Ovary (tissue), 7 donors: ENCODE measurements at regions not wholly inside any gene's neighbourhood (a gene's known extent, or its start where the extent isn't known, plus 50 kb on each side); places are given as distances from the start of the nearest gene placed in this dataset.

Source experiments
- DNase-seq, 5 donors: peaks; one replicate each; pipeline ENCODE4 v3.0.0-alpha.2; 2019 to 2020
- H3K27ac ChIP-seq, 2 donors: fragments of 200-600 bp; one replicate each; pipeline versions ENCODE4 v1.5.1 to v1.8.0; 2019 to 2022
- H3K27me3 ChIP-seq: fragments of 200-600 bp; one replicate; pipeline ENCODE4 v1.8.0; 2022
- H3K36me3 ChIP-seq: fragments of 200-600 bp; sonication (generic); one replicate; pipeline ENCODE4 v1.5.1; 2019
- H3K4me1 ChIP-seq: one replicate; pipeline ENCODE4 v1.8.1; 2013; ENCODE audit warnings: mild to moderate bottlenecking, moderate library complexity; ENCODE audit not compliant: insufficient read depth
- H3K4me3 ChIP-seq: fragments of 200-600 bp; sonication (generic); one replicate; pipeline ENCODE4 v1.5.1; 2017
- H3K9me3 ChIP-seq, 2 donors: fragments of 200-600 bp in 1 of 2; sonication (generic) in 1 of 2; one replicate each; pipeline versions ENCODE4 v1.5.1 to v1.8.1; 2013 to 2019; ENCODE audit warnings: mild to moderate bottlenecking in 1 of 2, moderate library complexity in 1 of 2
- EP300 ChIP-seq: sonication (generic); formaldehyde crosslinking; IDR thresholded peaks from one replicate; pipeline ENCODE4 v1.6.1; 2017; ENCODE audit warnings: antibody characterized with exemption
- POLR2A ChIP-seq: fragments of 450-650 bp; IDR thresholded peaks from one replicate; pipeline ENCODE4 v1.6.1; 2017; ENCODE audit warnings: antibody characterized with exemption, mild to moderate bottlenecking, moderate library complexity
- WGBS, 3 donors: extraction: QIAGEN DNeasy Blood & Tissue Kit in 1 of 3; methylation state at CpG; one replicate each; pipeline versions ENCODE4 v1.1.5 to v1.1.7; 2013 to 2017; 5-methylcytosine and 5-hydroxymethylcytosine counted together
- intact Hi-C, 4 donors: fragments of 100-400 bp; cut with DNase I; formaldehyde crosslinking; loops; one replicate each; pipeline versions ENCODE4 v1.11.0 to v1.15.1; 2022 to 2023
- TF ChIP-seq, protein P1 (sequence below), 3 donors: fragments of 450-650 bp in 2 of 3; fragments of 200-600 bp in 1 of 3; IDR thresholded peaks; one replicate each; pipeline versions ENCODE4 v1.5.1 to v1.8.0; 2016 to 2022; ENCODE audit warnings: antibody characterized with exemption in 3 of 3, mild to moderate bottlenecking in 1 of 3
- donor health status: DM: no; HTN: no; CAD: no; lungs with moderate emphysema.
- donor health status: DM: no; HTN: no; CAD: no.
- donor health status: Bipolar disorder and iron deficiency.
- donor health status: DM: no; HTN: no; CAD: no.
- donor health status: DM: yes; HTN: yes; CAD: no.

DNA sequence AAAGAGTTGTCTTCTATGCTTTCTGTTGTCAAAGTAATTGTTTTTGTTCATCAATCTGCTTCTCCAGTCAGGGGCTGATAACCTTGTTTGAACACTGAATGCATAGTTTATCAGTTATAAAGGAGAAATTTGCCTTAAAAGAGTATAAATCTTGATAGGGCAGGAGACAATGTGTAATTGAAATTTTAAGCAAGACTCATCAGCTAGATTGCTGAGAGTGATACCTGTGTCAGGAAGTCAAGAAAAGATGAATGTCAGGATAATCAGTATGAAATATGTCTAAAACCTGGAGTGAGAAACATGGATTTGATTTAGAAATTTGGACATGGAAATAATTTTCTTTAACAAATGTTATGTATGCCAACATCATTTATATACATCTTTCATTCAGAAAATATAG is 1258.1 kb downstream of the EFNA5 start:
- Histone ChIP-seq H3K36me3 (no peaks in the 10 kb centered on the region), H3K27ac (no peak overlapping the region), H3K4me3 (no peak overlapping the region), H3K4me1 (no peaks in the 10 kb centered on the region), H3K27me3 (no peaks in the 10 kb centered on the region), H3K9me3 (no peaks in the 10 kb centered on the region)
- intact Hi-C loops, result no loop called here
- no peak for DNase-seq
- TF ChIP-seq, protein P1, sequence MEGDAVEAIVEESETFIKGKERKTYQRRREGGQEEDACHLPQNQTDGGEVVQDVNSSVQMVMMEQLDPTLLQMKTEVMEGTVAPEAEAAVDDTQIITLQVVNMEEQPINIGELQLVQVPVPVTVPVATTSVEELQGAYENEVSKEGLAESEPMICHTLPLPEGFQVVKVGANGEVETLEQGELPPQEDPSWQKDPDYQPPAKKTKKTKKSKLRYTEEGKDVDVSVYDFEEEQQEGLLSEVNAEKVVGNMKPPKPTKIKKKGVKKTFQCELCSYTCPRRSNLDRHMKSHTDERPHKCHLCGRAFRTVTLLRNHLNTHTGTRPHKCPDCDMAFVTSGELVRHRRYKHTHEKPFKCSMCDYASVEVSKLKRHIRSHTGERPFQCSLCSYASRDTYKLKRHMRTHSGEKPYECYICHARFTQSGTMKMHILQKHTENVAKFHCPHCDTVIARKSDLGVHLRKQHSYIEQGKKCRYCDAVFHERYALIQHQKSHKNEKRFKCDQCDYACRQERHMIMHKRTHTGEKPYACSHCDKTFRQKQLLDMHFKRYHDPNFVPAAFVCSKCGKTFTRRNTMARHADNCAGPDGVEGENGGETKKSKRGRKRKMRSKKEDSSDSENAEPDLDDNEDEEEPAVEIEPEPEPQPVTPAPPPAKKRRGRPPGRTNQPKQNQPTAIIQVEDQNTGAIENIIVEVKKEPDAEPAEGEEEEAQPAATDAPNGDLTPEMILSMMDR (IDR thresholded peaks at IDR 0.05), result no peak
- TF ChIP-seq POLR2A (no peak), EP300 (no peak)

DNA sequence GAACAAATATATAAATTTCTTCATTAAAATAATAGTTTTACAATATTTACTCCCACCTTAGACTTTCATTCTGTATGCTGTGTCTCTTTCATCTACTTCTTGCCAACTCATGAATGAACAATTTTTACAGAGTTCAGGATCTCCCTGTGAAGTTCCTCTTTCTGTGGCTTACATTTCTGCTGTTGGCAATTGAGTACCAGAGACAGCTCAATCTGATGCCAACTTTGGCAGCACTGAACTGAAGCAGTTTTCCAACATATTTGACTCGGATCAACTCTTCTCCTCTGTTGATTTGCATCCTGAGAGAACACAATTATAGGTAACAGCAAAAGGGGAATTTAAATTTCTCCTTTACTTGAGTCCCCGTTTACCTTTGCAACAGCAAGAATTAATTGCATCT is 1262.2 kb downstream of the EFNA5 start:
- Histone ChIP-seq H3K9me3 (no peaks in the 10 kb centered on the region), H3K36me3 (no peaks in the 10 kb centered on the region), H3K27ac (no peak overlapping the region), H3K4me3 (no peak overlapping the region), H3K27me3 (no peaks in the 10 kb centered on the region), H3K4me1 (no peaks in the 10 kb centered on the region)
- intact Hi-C loops, result no loop called here
- 63 to 77% (median 70%) methylated on average over 2 of the region's 2 CpGs for WGBS, 3 donors
- no peak for TF ChIP-seq EP300
- no peak for DNase-seq

DNA sequence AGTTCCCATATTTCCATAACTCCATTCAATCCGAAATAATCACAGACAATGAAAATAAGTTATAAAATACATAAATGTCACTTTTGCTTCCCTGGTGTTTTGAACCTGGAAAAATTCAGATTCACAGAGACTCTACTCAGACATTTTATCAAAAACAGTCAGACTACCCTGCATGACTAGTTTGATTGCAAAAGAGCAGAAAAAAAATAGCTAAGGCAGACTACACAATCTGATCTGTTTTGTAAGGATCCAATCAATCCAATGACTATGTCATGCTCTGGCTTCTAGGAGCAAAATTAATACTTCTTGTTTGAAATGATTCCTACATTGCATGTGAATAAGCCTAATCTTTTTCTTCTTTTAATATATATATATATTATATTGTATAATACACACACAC is 1262.6 kb downstream of the EFNA5 start:
- DNase-seq, result no peak
- 66 to 82% (median 75%) methylated on average over 1 of the region's 1 CpG for WGBS, 3 donors
- TF ChIP-seq POLR2A, result no peak
- TF ChIP-seq EP300, result no peak
- H3K4me1 ChIP-seq, result no peaks in the 10 kb centered on the region
- no peaks in the 10 kb centered on the region for H3K27me3 ChIP-seq
- H3K27ac ChIP-seq, result no peak overlapping the region
- H3K36me3 ChIP-seq, result no peaks in the 10 kb centered on the region
- no peak overlapping the region for H3K4me3 ChIP-seq
- intact Hi-C loops, result no loop called here
- no peaks in the 10 kb centered on the region for H3K9me3 ChIP-seq

DNA sequence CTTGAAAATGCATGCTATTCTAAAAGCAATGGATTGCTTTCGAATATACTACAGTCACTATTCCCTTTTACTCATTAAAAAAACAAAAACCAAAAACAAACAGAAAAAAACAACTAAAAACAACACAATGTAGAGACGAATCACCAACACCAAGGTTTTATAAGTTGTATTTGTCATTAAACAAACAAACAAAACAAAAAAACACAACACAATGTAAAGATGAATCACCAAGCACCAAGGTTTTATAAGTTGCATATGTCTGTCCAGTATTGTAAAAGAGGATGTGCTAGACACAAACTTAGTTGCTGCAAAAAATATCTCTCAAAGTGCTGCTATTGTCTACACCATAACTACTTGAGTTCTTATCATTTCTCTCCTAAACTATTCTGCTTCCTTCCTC is 1269.2 kb downstream of the EFNA5 start:
- H3K4me3 ChIP-seq, result no peak overlapping the region

DNA sequence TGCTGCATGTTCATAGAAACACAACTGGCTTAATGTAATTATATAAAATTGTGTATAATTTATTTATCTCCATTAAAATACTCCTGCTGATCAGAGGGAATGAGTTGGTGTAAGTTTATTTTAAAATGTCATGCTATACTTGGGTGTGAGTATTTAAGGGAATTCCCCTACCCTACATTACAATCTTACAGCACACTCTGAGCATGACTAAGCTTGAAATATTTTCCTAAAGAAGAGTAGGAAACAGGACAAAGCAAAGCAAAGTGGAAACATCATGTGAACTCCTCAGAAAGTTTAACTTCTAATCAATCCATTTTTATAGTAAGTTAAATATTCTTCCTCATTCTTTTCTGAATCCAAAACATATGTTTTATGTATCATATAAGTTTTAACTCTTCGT is 1271.3 kb downstream of the EFNA5 start:
- Histone ChIP-seq H3K4me3 (no peak overlapping the region), H3K36me3 (no peaks in the 10 kb centered on the region), H3K4me1 (no peaks in the 10 kb centered on the region), H3K27me3 (no peaks in the 10 kb centered on the region), H3K27ac (no peak overlapping the region), H3K9me3 (no peaks in the 10 kb centered on the region)
- 65 to 78% (median 77%) methylated on average over 1 of the region's 1 CpG for WGBS, 3 donors
- no peak for DNase-seq
- intact Hi-C loops, result no loop called here
- TF ChIP-seq EP300, result no peak
- TF ChIP-seq, protein P1 (IDR thresholded peaks at IDR 0.05), result no peak
- TF ChIP-seq POLR2A, result no peak

More for the DNA sequence above, 1269.2 kb downstream of the EFNA5 start:
- Histone ChIP-seq H3K27me3 (no peaks in the 10 kb centered on the region), H3K27ac (no peak overlapping the region), H3K4me1 (no peaks in the 10 kb centered on the region), H3K9me3 (no peaks in the 10 kb centered on the region), H3K36me3 (no peaks in the 10 kb centered on the region)
- TF ChIP-seq, protein P1 (IDR thresholded peaks at IDR 0.05), result no peak
- TF ChIP-seq POLR2A (no peak), EP300 (no peak)
- no peak for DNase-seq
- intact Hi-C loops, result no loop called here
- WGBS, 3 donors, result 70 to 76% (median 72%) methylated on average over 2 of the region's 2 CpGs

DNA sequence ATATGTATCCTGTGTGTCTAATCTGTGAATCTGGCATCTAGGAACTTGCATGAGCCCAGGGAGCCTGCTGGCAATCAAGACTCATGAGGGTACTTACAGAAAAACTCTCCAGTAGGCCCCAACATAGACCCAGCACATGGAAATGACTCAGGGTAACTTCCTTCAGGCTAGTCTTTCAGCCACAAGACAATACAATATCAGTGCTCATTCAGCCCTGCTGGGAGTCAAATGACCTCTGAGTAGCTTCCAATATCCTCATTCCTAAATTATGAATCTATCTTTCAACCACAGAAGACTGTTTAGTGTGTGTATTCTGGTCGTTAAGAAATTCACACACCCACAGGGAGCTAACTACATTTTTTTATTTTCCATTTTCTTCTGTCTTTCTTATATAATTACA is 1273.0 kb downstream of the EFNA5 start:
- 5 to 18% (median 12%) methylated on average over 1 of the region's 1 CpG for WGBS, 3 donors
- DNase-seq, result no peak
- Histone ChIP-seq H3K27me3 (no peaks in the 10 kb centered on the region), H3K4me1 (no peaks in the 10 kb centered on the region), H3K4me3 (no peak overlapping the region), H3K27ac (no peak overlapping the region), H3K36me3 (no peaks in the 10 kb centered on the region), H3K9me3 (no peaks in the 10 kb centered on the region)
- intact Hi-C loops, result no loop called here
- TF ChIP-seq EP300, result no peak
- TF ChIP-seq, protein P1 (IDR thresholded peaks at IDR 0.05), result no peak
- no peak for TF ChIP-seq POLR2A
